OCI-LY3 (cell line): ENCODE measurements at regions not wholly inside any gene's neighbourhood (a gene's known extent, or its start where the extent isn't known, plus 50 kb on each side); places are given as distances from the start of the nearest gene placed in this dataset.

ENCODE experiments used
- EZH2phosphoT487 ChIP-seq: fragments of 200-600 bp; shearing (Covaris generic); IDR thresholded peaks from 2 replicates; pipeline ENCODE4 v1.6.1; 2018; ENCODE audit warnings: antibody characterized with exemption, mixed run types, low read depth
- TF ChIP-seq, protein P1 (sequence below): fragments of 200-600, 300-600 bp; sonication (generic); IDR thresholded peaks from 2 replicates; pipeline ENCODE4 v1.5.1; 2014; ENCODE audit warnings: antibody characterized with exemption, low read length, low read depth

GRCh38 chr9:73026375-73026774 lies 73.5 kb upstream of the ALDH1A1 start:
- TF ChIP-seq, protein P1, sequence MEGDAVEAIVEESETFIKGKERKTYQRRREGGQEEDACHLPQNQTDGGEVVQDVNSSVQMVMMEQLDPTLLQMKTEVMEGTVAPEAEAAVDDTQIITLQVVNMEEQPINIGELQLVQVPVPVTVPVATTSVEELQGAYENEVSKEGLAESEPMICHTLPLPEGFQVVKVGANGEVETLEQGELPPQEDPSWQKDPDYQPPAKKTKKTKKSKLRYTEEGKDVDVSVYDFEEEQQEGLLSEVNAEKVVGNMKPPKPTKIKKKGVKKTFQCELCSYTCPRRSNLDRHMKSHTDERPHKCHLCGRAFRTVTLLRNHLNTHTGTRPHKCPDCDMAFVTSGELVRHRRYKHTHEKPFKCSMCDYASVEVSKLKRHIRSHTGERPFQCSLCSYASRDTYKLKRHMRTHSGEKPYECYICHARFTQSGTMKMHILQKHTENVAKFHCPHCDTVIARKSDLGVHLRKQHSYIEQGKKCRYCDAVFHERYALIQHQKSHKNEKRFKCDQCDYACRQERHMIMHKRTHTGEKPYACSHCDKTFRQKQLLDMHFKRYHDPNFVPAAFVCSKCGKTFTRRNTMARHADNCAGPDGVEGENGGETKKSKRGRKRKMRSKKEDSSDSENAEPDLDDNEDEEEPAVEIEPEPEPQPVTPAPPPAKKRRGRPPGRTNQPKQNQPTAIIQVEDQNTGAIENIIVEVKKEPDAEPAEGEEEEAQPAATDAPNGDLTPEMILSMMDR, result no peak
- no peak for TF ChIP-seq EZH2phosphoT487
